T47D (cell line): ENCODE measurements at regions not wholly inside any gene's neighbourhood (a gene's known extent, or its start where the extent isn't known, plus 50 kb on each side); places are given as distances from the start of the nearest gene placed in this dataset.

Source experiments
- DNase-seq, 2 experiments: peaks; one replicate each; pipeline versions ENCODE4 v3.0.0 to v3.0.0-alpha.2; 2011 to 2012; ENCODE audit warnings: low read depth in 1 of 2, low spot score in 1 of 2
- JUND ChIP-seq: IDR thresholded peaks from 2 replicates; pipeline ENCODE4 v1.6.1; 2012; ENCODE audit warnings: low read depth
- in situ Hi-C: cut with HindIII; loops from 2 replicates; pipeline ENCODE4 v1.10.0; 2016; ENCODE audit warnings: low sequenced_read_pairs, low pct_unique_long_range_greater_than_20kb

DNA sequence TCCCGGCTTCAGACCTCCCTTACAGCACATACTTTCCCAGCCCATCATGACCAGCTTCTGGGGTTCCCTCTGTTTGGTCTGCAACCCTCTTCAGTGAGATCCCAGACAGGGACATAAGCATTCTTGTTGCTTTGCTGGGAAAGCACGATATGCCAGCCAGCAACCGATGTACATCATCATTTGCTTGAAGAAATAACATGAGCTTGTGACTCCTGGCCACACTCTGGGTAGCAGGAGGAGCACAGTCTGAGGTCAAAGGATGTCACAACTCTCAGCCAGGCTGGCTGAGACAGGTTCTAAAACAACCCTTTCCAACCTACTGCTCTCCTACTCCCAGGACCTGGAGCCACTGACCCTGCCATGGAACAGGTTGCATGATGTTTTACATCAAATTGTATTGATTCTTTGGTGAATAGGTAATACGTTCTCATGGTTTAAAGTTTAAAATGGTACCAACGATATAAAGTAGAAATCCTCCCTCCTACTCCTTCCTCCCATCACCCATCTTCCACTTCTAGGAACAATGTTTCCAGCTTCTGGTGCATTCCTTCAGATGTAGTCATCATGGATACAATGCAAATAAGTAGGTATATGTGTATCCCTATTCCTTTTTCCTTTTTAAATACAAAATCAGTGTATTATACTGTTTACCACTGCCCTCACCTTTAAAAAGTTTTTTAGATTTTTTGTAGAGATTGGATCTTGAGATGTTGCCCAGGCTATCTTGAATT lies 190.3 kb downstream of the OPA1 start:
- in situ Hi-C loops, result no loop called here
- DNase-seq, result peak in 1 of 2 experiments; percentile 56
- TF ChIP-seq JUND, result no peak

GRCh38 chr3:193784822-193785221 lies 191.8 kb downstream of the OPA1 start:
- in situ Hi-C loops, result no loop called here
- TF ChIP-seq JUND, result no peak
- no peak for DNase-seq

DNA sequence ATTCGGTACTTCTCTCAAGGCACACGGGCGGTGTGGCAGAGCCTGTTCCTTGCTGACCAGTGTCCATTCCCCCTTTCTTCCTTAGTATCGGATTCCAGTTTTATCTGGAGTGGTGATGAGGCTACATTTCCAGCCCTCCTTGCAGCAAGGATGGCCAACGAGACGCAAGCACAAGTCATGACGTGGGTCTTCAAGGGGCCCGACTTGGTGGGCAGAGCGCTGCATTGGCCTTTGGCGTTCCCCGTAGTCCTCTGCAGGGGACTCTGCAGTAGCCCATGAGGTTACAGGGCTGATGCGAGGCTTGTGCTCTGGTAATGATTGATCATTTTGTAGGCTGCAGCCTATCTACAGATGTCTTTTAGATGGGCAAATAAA lies 194.5 kb downstream of the OPA1 start:
- in situ Hi-C loops, result no loop called here
- DNase-seq, result no peak
- TF ChIP-seq JUND, result no peak

DNA sequence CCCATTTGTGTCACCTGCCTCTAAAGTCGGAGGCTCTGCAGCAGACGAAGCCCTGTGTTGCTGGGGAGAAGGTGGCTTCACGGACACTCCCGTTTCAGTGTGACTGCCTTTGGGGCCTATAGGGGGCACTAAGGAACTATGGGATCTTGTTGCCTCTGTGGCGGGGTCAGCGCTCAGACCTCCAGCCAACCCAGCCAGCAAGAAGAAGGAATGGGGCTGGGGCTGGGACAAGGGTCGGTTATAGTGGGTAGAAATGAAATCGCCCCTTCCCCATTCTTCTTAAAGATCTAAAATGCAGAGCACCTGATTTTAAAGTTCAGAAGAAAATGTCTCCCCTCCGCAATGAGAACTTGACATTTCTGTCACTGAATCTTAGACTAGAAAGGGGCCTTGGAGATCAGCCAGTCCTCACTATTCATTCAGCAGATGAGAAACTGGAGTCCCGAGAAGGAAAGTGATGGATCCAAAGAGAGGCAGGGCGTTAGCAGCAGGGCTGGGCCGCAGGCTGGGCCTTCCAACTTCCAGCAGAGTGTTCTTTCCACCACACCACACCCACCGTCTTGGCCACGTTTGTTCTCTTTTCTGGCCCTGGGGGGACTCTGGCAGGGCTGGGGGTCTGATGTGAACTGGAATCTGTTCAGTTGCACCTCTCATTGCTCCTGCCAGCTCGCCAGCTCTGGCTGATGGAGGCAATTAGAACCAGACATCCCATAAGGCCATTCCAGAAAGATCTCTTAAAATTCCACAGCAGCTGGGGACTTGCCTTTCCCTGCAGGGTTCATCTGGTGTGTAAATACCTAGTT lies 195.4 kb downstream of the OPA1 start:
- TF ChIP-seq JUND, result no peak
- peak; percentile 77 to 92 for DNase-seq
- in situ Hi-C loops, result no loop called here

DNA sequence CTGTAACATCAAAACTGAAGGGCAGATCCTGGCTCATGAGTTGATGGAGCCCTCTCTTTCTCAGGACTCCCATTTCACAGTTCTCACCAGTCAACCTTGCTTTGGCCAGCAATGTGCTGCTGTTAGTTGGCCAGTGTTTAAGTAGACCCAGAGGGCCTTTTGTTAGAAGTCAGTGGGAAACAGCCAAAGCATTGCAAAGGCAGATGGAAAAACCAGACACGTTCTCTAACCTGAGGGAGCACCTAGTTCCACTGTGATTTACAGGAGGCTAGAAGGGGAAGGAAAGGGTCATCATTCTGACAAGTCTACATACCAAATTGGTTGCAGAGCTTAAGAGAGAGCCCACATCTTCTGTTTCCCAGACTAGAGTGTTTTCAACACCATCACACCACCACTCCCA lies 196.4 kb downstream of the OPA1 start:
- DNase-seq, result no peak
- no peak for TF ChIP-seq JUND
- in situ Hi-C loops, result no loop called here

GRCh38 chr3:193790086-193790990 lies 197.3 kb downstream of the OPA1 start:
- in situ Hi-C loops, result no loop called here

DNA sequence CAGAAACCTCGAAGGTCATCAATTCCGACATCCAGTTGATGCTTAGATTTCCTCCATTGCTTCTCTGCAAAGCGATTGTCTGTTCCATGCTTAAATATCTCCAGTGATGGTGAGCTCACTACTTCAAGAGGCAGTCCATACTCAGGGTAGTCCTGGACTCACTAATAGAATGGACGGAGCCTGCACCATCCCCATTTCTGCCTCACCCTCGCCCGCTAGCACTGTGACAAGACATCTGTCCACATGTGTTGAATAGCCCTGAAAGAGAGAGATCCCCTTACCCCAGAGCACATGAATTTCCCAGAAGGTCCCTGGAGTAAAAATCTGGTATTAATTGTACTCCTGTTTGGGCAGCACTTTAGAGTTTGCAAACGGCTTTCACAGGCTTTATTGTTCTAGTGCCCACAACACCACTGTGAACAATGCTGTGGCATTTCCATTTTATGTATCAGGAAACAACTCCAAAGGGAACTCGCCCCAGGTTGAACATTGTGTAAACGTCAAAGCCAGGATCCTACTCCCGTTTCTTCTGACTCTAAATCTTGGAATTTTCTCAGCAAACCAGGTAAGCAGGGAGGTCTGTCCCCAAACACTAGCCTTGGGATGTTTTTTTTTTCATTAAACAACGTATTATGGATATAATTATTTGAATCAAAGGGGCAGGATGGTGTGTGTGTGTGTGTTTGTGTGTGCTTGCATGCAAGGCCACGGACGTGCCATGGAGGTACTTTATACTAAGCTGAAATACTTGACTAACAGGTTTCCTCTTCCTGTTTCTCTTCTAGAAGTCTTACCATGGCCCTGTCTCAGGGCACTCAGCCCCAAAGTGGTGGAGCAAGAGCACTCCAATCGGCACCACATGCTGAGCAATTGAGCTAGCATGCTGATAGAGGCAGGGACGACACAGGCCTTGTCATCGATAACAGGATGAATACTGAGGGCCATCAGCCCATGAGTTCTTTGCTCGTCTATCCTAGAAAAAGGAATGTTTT lies 198.3 kb downstream of the OPA1 start:
- DNase-seq, result peak; percentile 60 to 95
- in situ Hi-C loops, result no loop called here
- TF ChIP-seq JUND, result no peak; the same call in 1 of the 2 replicates

More at GRCh38 chr3:193790086-193790990, 197.3 kb downstream of the OPA1 start:
- no peak for TF ChIP-seq JUND
- no peak for DNase-seq

- in situ Hi-C loops, result no loop called here
- no peak for TF ChIP-seq JUND
Observed at GRCh38 chr3:193793123-193793522, 200.1 kb downstream of the OPA1 start.

GRCh38 chr3:193794002-193794881 lies 201.2 kb downstream of the OPA1 start:
- no peak for TF ChIP-seq JUND
- DNase-seq, result no peak
- in situ Hi-C loops, result no loop called here

More at GRCh38 chr3:193793123-193793522, 200.1 kb downstream of the OPA1 start:
- no peak for DNase-seq

DNA sequence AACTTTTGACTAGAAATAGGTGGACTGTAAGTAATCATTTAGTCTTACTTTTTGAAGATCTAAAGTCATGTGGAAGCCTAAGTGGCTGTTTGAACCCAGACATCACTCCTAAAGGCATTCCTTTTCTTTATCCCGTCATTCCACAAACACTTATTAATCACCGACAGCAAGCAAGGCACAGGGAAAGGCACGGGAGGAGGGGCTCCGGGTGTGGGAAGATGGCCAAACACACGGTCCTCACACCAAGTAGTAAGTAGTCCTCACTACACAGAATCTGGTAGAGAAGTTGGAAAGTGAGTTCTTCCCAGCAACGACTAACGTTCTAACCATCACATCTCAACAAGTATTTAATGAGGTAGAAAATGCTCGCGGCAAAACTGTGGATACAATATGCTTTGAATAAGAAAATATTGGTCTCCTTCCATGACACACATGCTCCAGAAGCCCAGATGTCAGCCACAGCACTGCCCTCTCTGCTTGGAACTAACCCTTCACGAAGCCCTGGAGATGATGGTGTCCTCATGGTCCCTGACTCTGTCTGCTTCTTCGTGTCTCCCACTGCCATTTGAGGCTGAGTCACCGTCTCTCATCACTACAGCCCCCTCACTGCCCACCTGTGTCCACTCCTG lies 202.2 kb downstream of the OPA1 start:
- DNase-seq, result no peak

More for the DNA sequence above, 202.2 kb downstream of the OPA1 start:
- TF ChIP-seq JUND, result no peak
- in situ Hi-C loops, result no loop called here
